B cell (primary cell): ENCODE measurements at regions not wholly inside any gene's neighbourhood (a gene's known extent, or its start where the extent isn't known, plus 50 kb on each side); places are given as distances from the start of the nearest gene placed in this dataset.

ENCODE experiments used
- ATAC-seq: fragments of 200-7000 bp; cut with Tn5 transposase; one replicate; pipeline ENCODE4 v1.10.0; 2021; ENCODE audit warnings: low read depth, mild to moderate bottlenecking, moderate number of reproducible peaks, moderate library complexity
- CTCF ChIA-PET: fragments of 350-600 bp; sonication (Branson Sonifier 250); formaldehyde crosslinking; loops from one replicate; lab custom pipeline; 2021; ENCODE audit warnings: antibody characterized with exemption, inconsistent platforms; lab: Charles Lee
- POLR2A ChIA-PET: fragments of 350-600 bp; sonication (Branson Sonifier 250); formaldehyde crosslinking; loops from one replicate; lab custom pipeline; 2021; ENCODE audit warnings: antibody characterized with exemption; lab: Charles Lee
- DNase-seq: peaks from one replicate; pipeline ENCODE4 v3.0.0; 2013
- H2AFZ ChIP-seq: 2 replicates; pipeline ENCODE4 v1.6.1; 2012; ENCODE audit warnings: mild to moderate bottlenecking, low read depth, low read length; ENCODE audit not compliant: insufficient read depth, poor library complexity, severe bottlenecking
- H3K27ac ChIP-seq, 2 donors: 1 replicate in 1 of 2; 2 replicates in 1 of 2; pipeline ENCODE4 v1.5.1; 2012 to 2013; ENCODE audit warnings: low read length in 2 of 2, mild to moderate bottlenecking in 2 of 2, moderate library complexity in 1 of 2
- H3K27me3 ChIP-seq, 4 experiments: fragments of 200-600 bp in 1 of 4; sonication (generic) in 1 of 4; replicated peaks in 1 of 4; 1 replicate in 2 of 4; 2 replicates in 2 of 4; pipeline versions ENCODE4 v1.6.1 to v1.7.0; 2013 to 2016; ENCODE audit warnings: low read length in 3 of 4, mild to moderate bottlenecking in 2 of 4, mixed read lengths in 1 of 4, moderate library complexity in 1 of 4; ENCODE audit not compliant: insufficient read depth in 4 of 4, control insufficient read depth in 3 of 4; ENCODE audit errors: control extremely low read depth in 1 of 4
- H3K36me3 ChIP-seq, 2 experiments: replicated peaks in 1 of 2; 1 replicate in 1 of 2; 2 replicates in 1 of 2; pipeline versions ENCODE4 v1.6.1 to v1.7.1; 2013; ENCODE audit warnings: low read length in 1 of 2; ENCODE audit not compliant: insufficient read depth in 2 of 2, control insufficient read depth in 1 of 2; ENCODE audit errors: control extremely low read depth in 1 of 2, extremely low read depth in 1 of 2
- H3K4me1 ChIP-seq, 2 donors: fragments of 200-600 bp in 1 of 2; sonication (generic) in 1 of 2; 1 replicate in 1 of 2; 2 replicates in 1 of 2; pipeline versions ENCODE4 v1.5.1 to v1.6.1; 2013 to 2017; ENCODE audit warnings: low read length in 2 of 2; ENCODE audit not compliant: control insufficient read depth in 2 of 2, insufficient read depth in 2 of 2
- H3K4me2 ChIP-seq: replicated peaks from 2 replicates; pipeline ENCODE3; 2012; ENCODE audit warnings: mild to moderate bottlenecking, low read depth, low read length; ENCODE audit not compliant: poor library complexity, severe bottlenecking
- H3K4me3 ChIP-seq, 5 experiments: fragments of 200-600 bp in 1 of 5; sonication (generic) in 1 of 5; 1 replicate in 3 of 5; 2 replicates in 2 of 5; pipeline versions ENCODE4 v1.5.1 to v1.7.0; 2011 to 2016; ENCODE audit warnings: low read length in 4 of 5, mild to moderate bottlenecking in 4 of 5, low read depth in 2 of 5, control low read depth in 1 of 5, moderate library complexity in 1 of 5; ENCODE audit not compliant: insufficient read depth in 1 of 5; ENCODE audit errors: control extremely low read depth in 1 of 5, extremely low read depth in 1 of 5
- H3K79me2 ChIP-seq: fragments of 200-600 bp; sonication (generic); one replicate; pipeline ENCODE4 v1.6.0; 2016; ENCODE audit warnings: low read length; ENCODE audit not compliant: control insufficient read depth, insufficient read depth
- H3K9ac ChIP-seq: fragments of 200-600 bp; sonication (generic); 2 replicates; pipeline ENCODE4 v1.6.1; 2017; ENCODE audit warnings: mild to moderate bottlenecking, low read length, moderate library complexity
- H3K9me3 ChIP-seq, 3 donors: one replicate each; pipeline versions ENCODE4 v1.6.1 to v1.7.1; 2013; ENCODE audit warnings: low read length in 2 of 3; ENCODE audit not compliant: control insufficient read depth in 2 of 3, insufficient read depth in 1 of 3; ENCODE audit errors: control extremely low read depth in 1 of 3
- H4K20me1 ChIP-seq: 2 replicates; pipeline ENCODE4 v1.6.0; 2012; ENCODE audit warnings: mild to moderate bottlenecking, low read length; ENCODE audit not compliant: insufficient read depth, control insufficient read depth, poor library complexity, severe bottlenecking
- H3K27ac Mint-ChIP-seq: one replicate; pipeline ENCODE4 v1.8.0; 2021; ENCODE audit warnings: mixed read lengths
- H3K27me3 Mint-ChIP-seq: one replicate; pipeline ENCODE4 v1.8.0; 2021; ENCODE audit warnings: mixed read lengths
- H3K4me1 Mint-ChIP-seq: one replicate; pipeline ENCODE4 v1.8.0; 2021; ENCODE audit warnings: mixed read lengths
- H3K4me3 Mint-ChIP-seq: one replicate; pipeline ENCODE4 v1.8.0; 2021; ENCODE audit warnings: mixed read lengths
- H3K9me3 Mint-ChIP-seq: one replicate; pipeline ENCODE4 v1.8.0; 2022; ENCODE audit warnings: mixed read lengths; ENCODE audit not compliant: insufficient read depth
- CTCF ChIP-seq: fragments of 200-600 bp; IDR thresholded peaks from one replicate; pipeline ENCODE4 v1.8.0; 2022; ENCODE audit warnings: antibody characterized with exemption, mild to moderate bottlenecking
- EZH2 ChIP-seq: IDR thresholded peaks from 2 replicates; pipeline ENCODE4 v1.6.1; 2012; ENCODE audit warnings: borderline replicate concordance, low read depth, mild to moderate bottlenecking, moderate library complexity, low read length; ENCODE audit not compliant: insufficient read depth, poor library complexity, severe bottlenecking
- WGBS: methylation state at CpG from one replicate; pipeline ENCODE4 v1.1.5; 2013; ENCODE audit warnings: missing lambda C conversion rate; ENCODE audit not compliant: insufficient coverage; 5-methylcytosine and 5-hydroxymethylcytosine counted together
- intact Hi-C: fragments of 100-400 bp; cut with micrococcal nuclease; formaldehyde crosslinking; loops from one replicate; pipeline ENCODE4 v1.10.0; 2022

DNA sequence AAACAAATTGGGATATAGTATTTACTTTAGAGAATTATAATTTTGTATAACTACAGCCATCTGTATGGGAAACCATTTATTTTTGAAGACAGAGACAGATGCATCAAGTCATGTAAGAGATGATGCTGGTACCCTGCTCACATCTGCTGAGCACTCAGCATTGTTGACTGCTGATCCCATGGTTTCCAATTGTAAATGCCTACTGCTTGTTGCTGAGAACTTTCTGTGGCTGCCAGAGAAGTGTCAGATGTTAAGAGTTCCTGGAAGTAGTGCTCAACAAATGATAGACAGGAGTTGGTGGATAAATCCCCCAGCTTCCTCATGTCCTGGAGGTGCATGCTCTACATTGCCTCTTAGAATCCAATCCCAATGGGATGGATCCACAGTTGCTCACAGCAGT is 167.1 kb downstream of the OXSM start:
- Histone ChIP-seq H3K27me3 (no peaks in the 10 kb centered on the region), H3K4me3 (no peak overlapping the region), H4K20me1 (no peaks in the 10 kb centered on the region), H2AFZ (no peak overlapping the region), H3K27ac (no peak overlapping the region), H3K4me2 (no peak overlapping the region), H3K9me3 (no peaks in the 10 kb centered on the region), H3K79me2 (no peaks in the 10 kb centered on the region), H3K36me3 (no peaks in the 10 kb centered on the region), H3K4me1 (no peaks in the 10 kb centered on the region), H3K9ac (no peak overlapping the region)
- intact Hi-C loops, result no loop called here
- CTCF ChIA-PET, result no interaction called here
- TF ChIP-seq EZH2 (no peak), CTCF (no peak)
- Mint-ChIP-seq H3K9me3 (no peaks in the 10 kb centered on the region), H3K27ac (no peak overlapping the region), H3K4me1 (no peaks in the 10 kb centered on the region), H3K27me3 (peaks cover 5% of the 10 kb centered on the region), H3K4me3 (no peak overlapping the region)
- no peak for DNase-seq
- POLR2A ChIA-PET, result no interaction called here
- no peak for ATAC-seq

- ChIA-PET CTCF (no interaction called here), POLR2A (no interaction called here)
- Histone ChIP-seq H3K9ac (no peak overlapping the region), H2AFZ (no peak overlapping the region), H3K27me3 (no peaks in the 10 kb centered on the region), H3K9me3 (no peaks in the 10 kb centered on the region), H3K4me3 (no peak overlapping the region), H3K4me2 (no peak overlapping the region), H3K4me1 (no peaks in the 10 kb centered on the region), H4K20me1 (no peaks in the 10 kb centered on the region), H3K79me2 (no peaks in the 10 kb centered on the region), H3K36me3 (no peaks in the 10 kb centered on the region), H3K27ac (no peak overlapping the region)
- WGBS, result 100% methylated on average over 1 of the region's 1 CpG
- H3K4me3 Mint-ChIP-seq, result no peak overlapping the region
- TF ChIP-seq EZH2 (no peak), CTCF (no peak)
- DNase-seq (no peak), ATAC-seq (no peak)
- no peaks in the 10 kb centered on the region for H3K27me3 Mint-ChIP-seq
- no peaks in the 10 kb centered on the region for H3K4me1 Mint-ChIP-seq
- no peaks in the 10 kb centered on the region for H3K9me3 Mint-ChIP-seq
- no peak overlapping the region for H3K27ac Mint-ChIP-seq
- intact Hi-C loops, result no loop called here
Observed at GRCh38 chr3:25960776-25961175, 170.9 kb downstream of the OXSM start.
